ENCODE measurements at regions not wholly inside any gene's neighbourhood (a gene's known extent, or its start where the extent isn't known, plus 50 kb on each side); places are given as distances from the start of the nearest gene placed in this dataset.

GRCh38 chr1:5740450-5740849 is 251.8 kb downstream of the NPHP4 start:
- H3K9me3 ChIP-seq (ENCODE audit: low read length) = no peaks in the 10 kb centered on the region
- TF ChIP-seq, protein P1, sequence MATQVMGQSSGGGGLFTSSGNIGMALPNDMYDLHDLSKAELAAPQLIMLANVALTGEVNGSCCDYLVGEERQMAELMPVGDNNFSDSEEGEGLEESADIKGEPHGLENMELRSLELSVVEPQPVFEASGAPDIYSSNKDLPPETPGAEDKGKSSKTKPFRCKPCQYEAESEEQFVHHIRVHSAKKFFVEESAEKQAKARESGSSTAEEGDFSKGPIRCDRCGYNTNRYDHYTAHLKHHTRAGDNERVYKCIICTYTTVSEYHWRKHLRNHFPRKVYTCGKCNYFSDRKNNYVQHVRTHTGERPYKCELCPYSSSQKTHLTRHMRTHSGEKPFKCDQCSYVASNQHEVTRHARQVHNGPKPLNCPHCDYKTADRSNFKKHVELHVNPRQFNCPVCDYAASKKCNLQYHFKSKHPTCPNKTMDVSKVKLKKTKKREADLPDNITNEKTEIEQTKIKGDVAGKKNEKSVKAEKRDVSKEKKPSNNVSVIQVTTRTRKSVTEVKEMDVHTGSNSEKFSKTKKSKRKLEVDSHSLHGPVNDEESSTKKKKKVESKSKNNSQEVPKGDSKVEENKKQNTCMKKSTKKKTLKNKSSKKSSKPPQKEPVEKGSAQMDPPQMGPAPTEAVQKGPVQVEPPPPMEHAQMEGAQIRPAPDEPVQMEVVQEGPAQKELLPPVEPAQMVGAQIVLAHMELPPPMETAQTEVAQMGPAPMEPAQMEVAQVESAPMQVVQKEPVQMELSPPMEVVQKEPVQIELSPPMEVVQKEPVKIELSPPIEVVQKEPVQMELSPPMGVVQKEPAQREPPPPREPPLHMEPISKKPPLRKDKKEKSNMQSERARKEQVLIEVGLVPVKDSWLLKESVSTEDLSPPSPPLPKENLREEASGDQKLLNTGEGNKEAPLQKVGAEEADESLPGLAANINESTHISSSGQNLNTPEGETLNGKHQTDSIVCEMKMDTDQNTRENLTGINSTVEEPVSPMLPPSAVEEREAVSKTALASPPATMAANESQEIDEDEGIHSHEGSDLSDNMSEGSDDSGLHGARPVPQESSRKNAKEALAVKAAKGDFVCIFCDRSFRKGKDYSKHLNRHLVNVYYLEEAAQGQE (IDR thresholded peaks at IDR 0.05; ENCODE audit: borderline replicate concordance) = no peak
- no peak for TF ChIP-seq RAD21 (conservative IDR thresholded peaks at IDR 0.05)
- no peak for TF ChIP-seq CTCF (IDR thresholded peaks at IDR 0.05; ENCODE audit: poor library complexity, severe bottlenecking)
- TF ChIP-seq MXI1 (conservative IDR thresholded peaks at IDR 0.05; ENCODE audit: poor library complexity, severe bottlenecking) = no peak
- TF ChIP-seq EZH2 (IDR thresholded peaks at IDR 0.05; ENCODE audit: borderline replicate concordance, insufficient read depth, low read length, poor library complexity, severe bottlenecking) = no peak
- no peak for TF ChIP-seq EP300 (conservative IDR thresholded peaks at IDR 0.05; ENCODE audit: poor library complexity, severe bottlenecking)
- TF ChIP-seq TAF1 (IDR thresholded peaks at IDR 0.05; ENCODE audit: low read depth) = no peak
- TF ChIP-seq SMC3 (conservative IDR thresholded peaks at IDR 0.05; ENCODE audit: poor library complexity) = no peak
- no peak for TF ChIP-seq POLR2AphosphoS5 (IDR thresholded peaks at IDR 0.05)
- H3K9ac ChIP-seq (ENCODE audit: low read length) = no peak overlapping the region
- no peak overlapping the region for H3K4me2 ChIP-seq (ENCODE audit: low read length)
- H2AFZ ChIP-seq (ENCODE audit: low read depth, low read length) = no peak overlapping the region
- H3F3A ChIP-seq (ENCODE audit: insufficient read depth, low read length, poor library complexity, severe bottlenecking) = peaks cover 2% of the 10 kb centered on the region
- H3K79me2 ChIP-seq (replicated peaks; ENCODE audit: insufficient read depth, low read length) = no peaks in the 10 kb centered on the region
- H3K4me3 ChIP-seq (ENCODE audit: low read length) = no peak overlapping the region
- no peak overlapping the region for H3K27ac ChIP-seq (ENCODE audit: low read length)
- no peaks in the 10 kb centered on the region for H3K27me3 ChIP-seq (ENCODE audit: insufficient read depth, low read depth, low read length)
- H3K36me3 ChIP-seq (ENCODE audit: insufficient read depth, low read length) = no peaks in the 10 kb centered on the region
- no peaks in the 10 kb centered on the region for H4K20me1 ChIP-seq (ENCODE audit: insufficient read depth)
- H3K9me2 ChIP-seq (ENCODE audit: insufficient read depth, low read length) = no peaks in the 10 kb centered on the region

GRCh38 chr1:5739561-5740078 is 252.6 kb downstream of the NPHP4 start:
- H3K4me3 ChIP-seq (ENCODE audit: low read length) = no peak overlapping the region
- H4K20me1 ChIP-seq (ENCODE audit: insufficient read depth) = no peaks in the 10 kb centered on the region
- H3K9me3 ChIP-seq (ENCODE audit: low read length) = no peaks in the 10 kb centered on the region
- no peaks in the 10 kb centered on the region for H3K9me2 ChIP-seq (ENCODE audit: insufficient read depth, low read length)
- no peaks in the 10 kb centered on the region for H3K36me3 ChIP-seq (ENCODE audit: insufficient read depth, low read length)
- H3F3A ChIP-seq (ENCODE audit: insufficient read depth, low read length, poor library complexity, severe bottlenecking) = peaks cover 2% of the 10 kb centered on the region
- no peaks in the 10 kb centered on the region for H3K27me3 ChIP-seq (ENCODE audit: insufficient read depth, low read depth, low read length)
- H2AFZ ChIP-seq (ENCODE audit: low read depth, low read length) = no peak overlapping the region
- H3K4me2 ChIP-seq (ENCODE audit: low read length) = no peak overlapping the region
- no peak overlapping the region for H3K9ac ChIP-seq (ENCODE audit: low read length)
- no peak overlapping the region for H3K27ac ChIP-seq (ENCODE audit: low read length)
- H3K79me2 ChIP-seq (replicated peaks; ENCODE audit: insufficient read depth, low read length) = no peaks in the 10 kb centered on the region
- TF ChIP-seq CTCF (IDR thresholded peaks at IDR 0.05; ENCODE audit: poor library complexity, severe bottlenecking) = no peak
- TF ChIP-seq, protein P1 (IDR thresholded peaks at IDR 0.05; ENCODE audit: borderline replicate concordance) = no peak
- no peak for TF ChIP-seq POLR2AphosphoS5 (IDR thresholded peaks at IDR 0.05)
- TF ChIP-seq MXI1 (conservative IDR thresholded peaks at IDR 0.05; ENCODE audit: poor library complexity, severe bottlenecking) = no peak
- no peak for TF ChIP-seq SMC3 (conservative IDR thresholded peaks at IDR 0.05; ENCODE audit: poor library complexity)
- no peak for TF ChIP-seq RAD21 (conservative IDR thresholded peaks at IDR 0.05)
- no peak for TF ChIP-seq EP300 (conservative IDR thresholded peaks at IDR 0.05; ENCODE audit: poor library complexity, severe bottlenecking)
- no peak for TF ChIP-seq TAF1 (IDR thresholded peaks at IDR 0.05; ENCODE audit: low read depth)
